HG02571 (cell line): ENCODE measurements at regions not wholly inside any gene's neighbourhood (a gene's known extent, or its start where the extent isn't known, plus 50 kb on each side); places are given as distances from the start of the nearest gene placed in this dataset.

ENCODE experiments used
- ATAC-seq: cut with Tn5 transposase; IDR thresholded peaks from one replicate; pipeline ENCODE4 v1.9.1; 2021; ENCODE audit warnings: mild to moderate bottlenecking, moderate library complexity; ENCODE audit not compliant: unreplicated experiment

DNA sequence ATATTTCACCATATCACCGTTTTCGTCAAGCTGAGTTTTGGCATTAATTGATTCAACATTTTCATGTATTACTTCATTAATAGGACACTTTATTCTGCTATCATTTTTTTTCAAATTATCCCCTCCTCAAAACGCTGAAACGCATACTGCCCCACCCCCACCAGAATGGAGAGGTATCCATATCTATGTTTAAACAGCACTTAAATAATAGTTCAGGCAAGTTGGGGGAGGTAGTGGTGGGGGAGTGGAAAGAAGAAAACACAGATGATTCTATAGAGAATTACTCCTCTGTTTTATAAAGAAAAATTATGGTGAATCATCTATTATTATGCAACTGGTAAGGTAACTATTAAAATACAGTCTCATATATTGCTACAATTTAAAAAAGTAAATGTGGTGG lies 314.4 kb upstream of the ZEB2 start:
- no peak for ATAC-seq

DNA sequence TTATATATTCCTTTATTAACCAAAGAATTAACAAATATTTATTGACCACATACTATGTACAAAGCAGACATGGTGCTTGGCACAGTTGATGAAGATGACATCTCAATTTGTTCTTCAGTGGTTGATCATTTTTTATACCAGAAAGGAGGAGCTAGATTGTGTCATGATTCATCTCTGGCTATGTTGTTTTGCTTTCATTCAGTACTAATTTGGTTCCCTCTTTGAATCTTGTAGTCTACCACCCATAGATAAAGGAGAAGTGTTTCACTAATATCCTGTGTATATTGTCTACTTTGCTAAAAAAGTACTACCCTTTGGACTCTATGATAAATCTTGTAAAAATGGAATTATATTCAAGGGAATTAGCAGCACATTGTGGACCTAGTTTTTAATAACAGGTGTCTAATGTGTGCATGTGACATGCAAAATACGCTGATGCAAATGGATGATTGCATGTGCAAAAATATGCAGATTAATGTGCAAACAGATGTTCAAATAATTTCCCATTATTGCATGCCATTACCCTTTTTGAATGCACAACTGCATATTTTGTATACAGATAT lies 313.2 kb upstream of the ZEB2 start:
- no peak for ATAC-seq

DNA sequence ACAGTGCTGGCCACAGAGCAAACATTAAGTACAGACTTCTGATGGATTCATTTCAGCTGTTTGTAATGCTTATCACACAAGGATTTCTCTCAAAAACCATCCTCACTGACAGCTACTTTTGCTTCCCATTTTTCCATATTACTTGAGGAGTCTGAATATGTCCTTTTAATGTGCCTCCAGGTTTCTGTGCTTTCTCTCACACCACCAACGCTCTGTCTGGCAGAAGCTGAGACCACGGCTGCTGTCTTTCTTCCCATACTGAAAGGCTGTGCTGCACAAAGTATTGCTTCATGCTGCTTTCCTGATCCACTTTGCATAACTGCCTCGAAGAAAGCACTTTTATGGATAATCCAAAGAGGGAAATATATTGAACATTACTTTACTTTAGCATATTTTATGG lies 312.1 kb upstream of the ZEB2 start:
- no peak for ATAC-seq

DNA sequence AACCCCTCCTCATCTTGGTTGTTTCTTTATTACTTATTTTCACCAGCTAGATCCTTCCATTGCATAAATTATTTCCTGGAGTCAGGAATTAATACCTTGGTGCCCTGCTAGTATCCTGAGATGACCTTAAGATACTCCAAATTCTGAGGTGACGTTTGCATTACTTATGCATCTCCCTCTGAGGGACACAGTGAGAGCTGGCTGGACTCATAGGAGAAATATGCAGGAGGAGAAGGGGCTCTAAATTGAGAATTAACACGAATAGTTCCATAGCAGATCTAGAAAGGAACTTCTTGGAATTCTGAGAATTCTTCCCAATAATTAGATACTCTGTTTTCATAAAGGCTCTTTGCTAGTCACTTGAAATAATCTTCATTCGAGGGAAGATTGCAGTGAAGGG lies 310.6 kb upstream of the ZEB2 start:
- no peak for ATAC-seq

DNA sequence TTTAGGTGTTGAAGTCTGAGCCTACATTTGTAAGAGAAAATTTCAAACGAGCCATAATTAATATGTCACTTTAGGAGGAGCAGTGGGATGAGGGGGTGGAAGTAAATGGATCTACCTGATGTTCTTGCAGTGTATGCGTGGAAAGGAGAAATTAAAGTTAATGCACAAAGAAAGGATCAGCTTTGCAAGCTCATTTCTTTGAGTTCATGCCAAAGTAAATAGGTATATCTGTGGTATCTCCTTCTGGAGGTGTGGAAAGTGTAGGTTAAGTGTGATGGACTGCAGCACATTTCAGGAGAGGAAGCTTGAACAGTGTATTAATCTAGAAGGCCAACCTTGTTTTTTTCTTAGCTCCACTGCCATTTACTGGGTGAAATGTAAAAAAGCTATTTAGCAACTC lies 307.5 kb upstream of the ZEB2 start:
- no peak for ATAC-seq

DNA sequence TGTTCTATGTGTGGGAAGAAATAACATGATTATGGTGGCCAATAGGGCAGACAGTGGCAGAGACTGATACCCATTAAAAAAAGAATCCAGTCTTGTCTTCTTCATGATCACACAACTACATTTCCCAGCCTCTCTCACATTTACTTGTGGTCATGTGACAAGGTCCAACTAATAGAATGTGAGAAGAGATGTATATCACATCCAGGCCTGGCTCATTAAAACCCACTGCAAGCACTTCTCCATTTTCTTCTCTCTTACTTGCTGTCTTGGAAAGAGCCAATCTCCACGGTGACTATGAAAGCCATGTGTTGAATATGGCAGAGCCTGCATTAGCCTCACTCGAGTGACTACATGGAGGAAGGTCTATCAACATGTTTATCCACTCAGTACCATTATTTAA lies 306.2 kb upstream of the ZEB2 start:
- ATAC-seq = no peak

DNA sequence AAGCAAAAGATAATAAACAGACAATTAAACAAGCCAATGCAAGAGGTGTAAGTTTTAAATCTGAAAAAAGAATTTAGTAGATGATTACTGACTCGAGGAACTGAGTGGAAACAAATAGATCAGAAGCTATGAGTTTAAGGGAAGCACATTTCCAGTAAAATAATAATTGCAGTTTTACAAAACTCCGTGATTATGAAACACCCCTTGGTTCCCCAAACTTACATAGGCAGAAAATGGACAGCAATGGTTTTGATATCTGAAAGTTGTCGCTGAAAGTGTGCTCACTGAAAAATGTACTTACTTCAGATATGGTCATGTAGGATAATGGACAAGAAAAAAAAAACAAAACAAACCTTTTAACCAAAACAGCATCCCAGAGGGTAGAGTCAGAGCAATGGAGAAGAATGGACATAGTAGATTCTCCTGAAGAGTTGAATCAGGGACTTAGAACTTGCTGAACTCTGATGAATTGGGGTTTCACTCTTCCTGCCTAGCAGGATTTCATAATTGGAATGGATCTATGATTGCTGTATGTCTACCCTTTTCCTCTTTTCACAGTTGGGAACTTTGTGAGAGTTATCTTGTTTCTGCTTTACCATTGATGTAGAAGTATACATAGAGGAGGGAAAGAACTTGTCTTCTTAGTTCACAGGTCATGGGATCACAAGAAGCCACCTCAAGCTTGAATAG lies 305.6 kb upstream of the ZEB2 start:
- no peak for ATAC-seq

DNA sequence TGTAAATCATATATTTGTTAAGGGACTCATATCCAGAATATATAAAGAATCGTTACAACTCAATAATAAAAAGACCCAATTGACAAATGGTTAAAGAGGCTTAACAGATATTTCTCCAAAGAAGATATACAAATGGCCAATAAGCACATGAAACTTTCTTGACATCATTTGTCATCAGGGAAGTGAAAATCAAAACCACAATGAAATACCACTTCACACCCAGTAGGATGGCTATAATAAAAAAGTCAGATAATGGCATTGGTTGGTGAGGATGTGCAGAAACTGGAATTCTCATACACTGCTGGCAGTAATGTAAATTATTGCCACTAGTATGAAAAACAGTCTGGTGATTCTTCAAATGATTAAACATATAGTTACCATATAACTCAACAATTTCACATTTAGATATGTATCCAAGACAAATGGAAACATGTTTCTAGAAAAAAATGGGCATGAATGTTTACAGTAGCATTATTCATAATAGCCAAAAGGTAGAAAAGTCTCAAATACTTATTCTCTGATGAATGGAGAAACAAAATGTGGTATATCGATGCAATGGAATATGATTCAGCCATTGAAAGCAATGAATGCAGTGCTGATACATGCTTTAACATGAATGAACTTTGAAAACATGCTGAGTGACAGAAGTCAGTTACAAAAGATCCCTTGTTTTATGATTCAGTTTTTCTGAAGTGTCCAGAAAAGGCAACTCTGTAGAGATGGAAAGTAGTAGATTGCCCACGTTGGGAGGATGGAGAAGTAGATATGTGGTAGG lies 304.6 kb upstream of the ZEB2 start:
- no peak for ATAC-seq

DNA sequence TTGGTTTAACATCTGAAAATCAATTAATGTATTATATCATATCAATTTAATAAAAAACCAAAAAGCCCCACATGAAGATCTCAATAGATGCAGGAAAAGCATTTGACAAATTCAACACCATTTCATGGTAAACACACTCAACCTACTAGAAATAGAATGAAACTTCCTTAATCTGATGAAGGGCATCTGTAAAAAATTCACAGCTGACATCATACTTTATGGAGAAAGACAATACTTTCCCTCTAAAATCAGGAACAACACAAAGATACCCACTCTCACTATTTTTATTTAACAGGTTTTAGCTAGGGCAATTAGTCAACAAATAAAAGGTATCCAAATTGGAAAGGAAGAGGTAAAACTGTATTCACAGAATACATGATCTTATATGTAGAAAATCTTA lies 303.0 kb upstream of the ZEB2 start:
- no peak for ATAC-seq

DNA sequence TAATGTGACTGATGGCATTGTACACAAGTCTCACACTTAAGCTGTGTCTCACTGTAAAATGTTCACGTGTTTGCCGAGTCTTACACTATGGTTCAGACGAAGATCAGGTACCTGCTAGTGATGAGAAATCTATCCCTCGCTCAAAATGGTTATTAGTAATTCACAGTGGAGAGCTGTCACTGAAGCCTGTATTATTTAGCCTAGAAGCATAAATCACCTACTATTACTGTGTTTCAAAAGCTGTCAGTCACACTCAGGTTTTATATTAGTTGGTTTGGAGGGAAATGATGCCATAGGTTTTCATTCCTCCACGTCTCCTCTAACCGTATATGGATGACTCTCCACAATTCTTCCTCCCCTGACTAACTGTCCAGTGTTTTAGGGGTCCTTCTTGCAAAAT lies 292.4 kb upstream of the ZEB2 start:
- ATAC-seq = no peak

DNA sequence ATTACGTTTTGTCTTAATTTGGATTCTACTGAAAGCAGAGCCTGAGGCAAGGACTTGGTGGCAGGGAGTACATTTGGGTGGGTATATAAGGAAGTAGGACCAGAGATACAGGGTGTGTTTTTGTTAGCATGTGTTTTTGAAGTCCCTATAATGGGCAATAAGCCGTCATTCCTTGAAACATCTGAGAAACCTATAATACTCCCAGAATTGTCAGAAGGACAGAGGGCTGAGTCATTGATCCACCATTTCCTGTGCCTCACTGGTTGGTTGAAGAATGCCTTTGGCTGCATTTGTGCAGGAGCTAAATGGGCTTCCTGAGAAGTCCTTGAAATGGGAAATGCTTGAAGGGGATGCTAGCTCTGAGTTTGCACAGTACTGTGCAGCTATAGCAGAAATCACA lies 281.8 kb upstream of the ZEB2 start:
- ATAC-seq = no peak

DNA sequence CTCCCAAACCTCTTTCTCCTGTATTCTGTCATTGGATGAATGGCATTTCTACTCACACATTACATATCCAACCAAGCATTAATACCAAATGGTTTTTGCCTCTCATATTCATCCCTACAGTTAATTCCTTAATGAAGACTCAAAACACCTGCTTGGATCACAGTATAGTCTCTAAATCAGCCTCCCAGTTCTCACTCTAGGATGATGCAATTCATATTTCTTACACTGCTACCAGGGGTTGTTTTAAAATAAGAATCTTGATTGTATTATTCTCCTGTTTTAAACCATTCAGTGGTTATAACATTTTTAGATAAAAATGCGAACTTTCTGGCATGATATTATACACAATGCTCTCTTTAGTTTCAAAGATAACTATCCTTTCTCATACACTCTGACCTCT lies 281.4 kb upstream of the ZEB2 start:
- no peak for ATAC-seq

DNA sequence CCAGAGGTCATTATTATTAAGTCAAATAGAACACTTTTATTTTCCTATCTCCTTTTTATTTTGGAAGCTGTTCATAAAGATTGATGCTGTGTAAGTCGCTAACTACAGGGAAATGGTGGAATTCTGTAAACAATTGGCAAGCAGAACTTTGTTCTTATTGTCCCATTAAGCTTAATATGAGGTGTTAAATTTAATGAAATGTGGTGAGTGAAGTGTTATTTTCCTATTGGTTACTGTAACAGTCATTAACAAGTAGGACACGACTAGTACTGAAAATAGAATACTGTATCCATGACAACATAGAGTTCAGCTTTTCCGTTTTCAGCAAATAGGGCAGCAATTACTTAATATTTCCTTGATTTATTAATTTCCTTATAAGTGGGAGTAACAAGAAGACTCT lies 279.1 kb upstream of the ZEB2 start:
- ATAC-seq = no peak

DNA sequence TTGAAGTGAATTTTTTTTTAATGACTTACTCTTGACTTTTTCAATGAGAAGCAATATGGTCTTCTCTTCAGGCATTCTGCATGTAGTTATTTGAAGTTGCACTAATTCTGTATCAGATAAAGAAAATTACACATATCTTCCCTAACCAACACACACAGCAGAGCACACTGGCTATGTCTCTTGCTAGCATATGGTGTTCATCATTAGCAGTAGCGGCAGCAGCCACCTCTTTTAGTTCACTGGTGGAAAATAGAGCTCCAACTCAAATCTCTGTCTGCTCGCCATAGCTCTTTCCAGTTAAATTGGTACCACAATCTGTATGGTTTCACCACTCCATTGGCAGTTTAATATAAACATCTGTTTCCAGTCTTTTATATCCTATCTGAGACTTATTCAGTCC lies 278.1 kb upstream of the ZEB2 start:
- ATAC-seq = no peak

DNA sequence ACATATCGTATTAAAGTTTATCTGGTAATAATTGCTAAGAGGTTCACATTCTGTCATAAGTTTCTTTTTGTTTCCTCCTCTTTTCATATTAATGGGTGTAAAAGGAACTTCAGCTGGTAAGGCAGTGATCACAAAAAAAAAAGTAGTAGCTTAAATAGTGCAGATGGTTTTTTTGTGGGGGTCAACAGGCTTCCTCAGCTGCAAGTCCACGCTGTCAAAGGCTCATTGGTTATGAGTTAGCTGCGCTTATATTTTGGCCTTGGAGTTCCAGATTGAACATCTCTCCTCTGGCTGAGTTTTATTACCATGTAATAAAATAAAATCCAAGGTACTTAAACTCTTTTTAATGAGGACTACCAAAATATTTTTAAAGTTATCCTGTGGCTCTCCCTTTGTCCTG lies 277.0 kb upstream of the ZEB2 start:
- no peak for ATAC-seq

DNA sequence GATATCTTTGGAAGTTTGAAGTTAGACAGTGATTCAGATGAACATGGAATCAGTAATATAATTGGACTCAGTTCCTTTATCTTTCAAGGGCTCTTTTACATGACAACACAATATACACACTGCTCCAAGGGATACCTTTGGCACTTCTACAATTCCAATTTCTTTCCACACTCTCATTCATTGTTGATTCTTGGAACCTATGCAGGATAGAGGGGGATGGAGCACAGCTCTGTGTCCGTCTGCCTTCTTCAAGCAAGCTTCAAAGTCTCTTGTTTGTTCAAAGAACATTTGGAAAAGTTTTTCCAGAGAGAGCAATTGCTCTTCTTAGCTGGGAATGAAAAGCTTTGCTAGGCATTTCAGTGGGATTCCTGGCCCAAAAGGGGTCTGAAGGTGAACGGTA lies 276.2 kb upstream of the ZEB2 start:
- no peak for ATAC-seq

DNA sequence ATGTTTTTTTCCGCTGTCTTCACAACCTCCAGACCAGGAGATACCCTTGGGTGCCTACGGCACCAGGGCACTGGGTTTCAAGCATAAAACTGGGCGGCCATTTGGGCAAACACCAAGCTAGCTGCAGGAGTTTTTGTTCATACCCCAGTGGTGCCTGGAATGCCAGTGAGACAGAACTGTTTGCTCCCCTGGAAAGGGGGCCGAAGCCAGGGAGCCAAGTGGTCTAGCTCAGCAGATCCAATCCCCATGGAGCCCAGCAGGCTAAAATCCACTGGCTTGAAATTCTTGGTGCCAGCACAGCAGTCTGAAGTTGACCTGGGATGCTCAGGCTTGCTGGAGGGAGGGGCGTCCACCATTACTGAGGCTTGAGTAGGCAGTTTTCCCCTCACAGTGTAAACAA lies 265.3 kb upstream of the ZEB2 start:
- ATAC-seq = no peak

DNA sequence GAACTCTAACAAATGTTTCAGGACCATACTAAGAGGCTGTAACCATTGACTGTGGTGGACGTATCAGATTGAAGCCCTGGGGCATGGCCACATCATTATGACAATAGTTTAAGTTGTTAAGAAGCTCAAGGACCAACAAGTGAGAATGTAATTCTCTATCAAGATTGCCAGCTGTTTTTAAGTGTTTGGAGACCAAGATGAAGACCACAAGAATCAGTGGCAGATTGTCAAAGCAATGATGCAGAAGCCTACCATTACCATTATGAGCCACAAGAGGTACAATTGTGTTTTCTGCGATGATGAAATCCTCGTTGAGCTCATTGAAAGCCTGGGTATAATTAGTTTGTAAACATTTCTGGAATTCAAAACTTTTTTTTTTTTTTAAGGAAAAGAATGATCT lies 261.1 kb upstream of the ZEB2 start:
- ATAC-seq = no peak

DNA sequence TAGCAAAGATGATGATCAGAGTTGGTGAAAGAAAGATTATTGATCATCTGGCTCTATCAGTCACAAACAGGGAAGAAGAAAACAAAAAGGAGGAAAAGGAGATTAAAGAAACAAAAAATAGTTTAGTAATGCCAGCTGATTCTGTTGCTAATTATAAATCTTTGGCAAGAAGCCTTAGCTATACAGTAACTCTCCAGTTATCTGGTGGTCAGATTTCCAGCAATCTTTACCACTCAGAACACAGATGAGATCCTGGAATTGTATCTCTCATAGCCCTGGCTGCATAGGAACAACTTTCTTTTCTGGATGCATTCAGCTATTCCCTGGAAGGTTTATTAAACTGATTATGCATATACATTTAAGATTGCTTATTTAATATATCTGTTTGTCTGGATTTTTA lies 256.8 kb upstream of the ZEB2 start:
- ATAC-seq = no peak

DNA sequence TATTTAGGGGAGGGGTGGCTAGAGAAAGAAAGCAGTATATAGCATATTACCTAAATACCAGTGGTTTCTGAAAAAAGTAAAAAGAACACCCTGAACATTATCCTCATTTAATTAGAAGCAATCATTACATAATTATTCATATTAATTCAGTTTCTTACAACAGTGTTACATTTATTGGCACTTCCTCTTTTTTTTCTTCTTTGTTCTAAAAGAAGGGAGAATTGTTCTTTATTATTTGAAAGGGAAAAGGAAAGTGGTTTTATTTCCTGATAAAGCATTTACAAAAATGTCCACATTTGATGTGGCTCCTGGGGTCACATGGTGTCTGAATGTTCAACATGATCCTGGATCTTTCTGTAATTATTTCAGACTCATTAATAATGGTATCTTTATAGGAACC lies 254.9 kb upstream of the ZEB2 start:
- no peak for ATAC-seq

DNA sequence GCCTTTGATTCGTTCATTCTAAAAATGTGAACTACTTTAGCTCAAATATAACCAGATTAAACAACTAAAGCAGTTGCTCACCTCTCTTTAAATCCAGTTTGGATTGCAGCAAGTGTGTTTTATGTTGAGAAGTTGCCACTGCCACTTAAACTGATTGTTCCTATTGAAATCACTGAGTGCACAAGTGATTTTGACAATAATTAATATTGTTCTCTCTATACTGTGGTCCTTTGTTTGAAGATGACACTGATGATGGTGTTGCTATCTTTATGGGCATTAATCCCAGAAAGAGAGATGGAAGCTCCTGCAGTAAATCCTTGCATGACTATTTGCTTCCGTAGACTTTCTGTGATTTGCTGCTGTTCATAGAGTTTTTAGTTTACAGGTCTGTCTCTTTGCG lies 251.4 kb upstream of the ZEB2 start:
- no peak for ATAC-seq

DNA sequence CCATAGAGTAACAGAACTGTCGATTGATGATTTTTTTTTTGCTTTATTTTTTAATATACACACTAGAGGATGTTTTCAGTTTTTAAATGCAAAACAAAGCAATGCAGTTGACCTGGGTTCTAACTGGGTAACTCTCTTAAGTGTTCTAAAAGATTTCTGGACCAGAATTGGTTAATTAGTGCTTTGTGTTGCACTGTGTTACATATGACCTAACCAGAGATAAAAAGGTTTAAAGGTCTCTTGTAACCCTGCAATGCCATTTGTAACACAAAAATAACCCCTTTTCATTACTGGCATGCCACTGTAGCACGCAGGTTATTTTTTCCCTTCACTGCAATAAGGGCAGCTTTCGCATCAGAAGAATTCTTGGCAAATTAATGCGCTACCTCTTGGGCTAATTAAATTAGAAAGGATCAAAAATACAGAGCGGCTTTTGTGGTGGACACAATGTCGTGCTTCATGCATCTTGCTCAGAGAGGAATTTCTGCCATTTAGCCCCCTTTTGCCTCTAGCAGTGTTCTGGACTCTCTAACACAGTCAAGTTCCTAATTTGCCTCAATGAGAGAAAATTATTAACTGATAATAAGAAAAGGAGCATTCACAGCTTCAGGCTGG lies 250.8 kb upstream of the ZEB2 start:
- no peak for ATAC-seq
